PC-9 (cell line): ENCODE measurements at regions not wholly inside any gene's neighbourhood (a gene's known extent, or its start where the extent isn't known, plus 50 kb on each side); places are given as distances from the start of the nearest gene placed in this dataset.

Experiments used
- EZH2 ChIP-seq: fragments of 200-600 bp; sonication (generic); IDR thresholded peaks from 2 replicates; pipeline ENCODE4 v1.8.0; 2017; ENCODE audit warnings: antibody characterized with exemption, low read depth
- TF ChIP-seq, protein P1 (sequence below): fragments of 200-600 bp; sonication (generic); conservative IDR thresholded peaks from 2 replicates; pipeline ENCODE4 v1.6.1; 2017; ENCODE audit warnings: mixed run types, antibody characterized with exemption, mild to moderate bottlenecking, moderate library complexity

DNA sequence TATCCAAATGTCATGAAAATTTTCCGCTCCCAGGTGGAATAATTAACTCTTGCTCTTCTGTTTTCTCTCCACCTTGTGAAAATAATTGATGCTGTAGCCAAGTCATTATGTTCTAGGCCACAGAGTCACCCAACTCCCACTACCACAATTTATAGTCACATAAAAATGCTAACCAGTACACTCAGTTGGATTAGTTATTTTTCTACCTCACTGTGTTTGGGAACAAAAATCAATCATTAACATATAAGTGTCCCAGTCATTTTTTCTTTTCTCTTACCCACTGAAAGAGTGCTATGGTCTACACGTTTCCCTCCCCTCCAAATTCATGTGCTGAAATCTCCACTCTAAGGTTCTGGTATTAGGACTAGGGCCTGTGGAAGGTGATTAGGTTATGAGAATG, 255.6 kb upstream of the LMCD1 start:
- TF ChIP-seq, protein P1, sequence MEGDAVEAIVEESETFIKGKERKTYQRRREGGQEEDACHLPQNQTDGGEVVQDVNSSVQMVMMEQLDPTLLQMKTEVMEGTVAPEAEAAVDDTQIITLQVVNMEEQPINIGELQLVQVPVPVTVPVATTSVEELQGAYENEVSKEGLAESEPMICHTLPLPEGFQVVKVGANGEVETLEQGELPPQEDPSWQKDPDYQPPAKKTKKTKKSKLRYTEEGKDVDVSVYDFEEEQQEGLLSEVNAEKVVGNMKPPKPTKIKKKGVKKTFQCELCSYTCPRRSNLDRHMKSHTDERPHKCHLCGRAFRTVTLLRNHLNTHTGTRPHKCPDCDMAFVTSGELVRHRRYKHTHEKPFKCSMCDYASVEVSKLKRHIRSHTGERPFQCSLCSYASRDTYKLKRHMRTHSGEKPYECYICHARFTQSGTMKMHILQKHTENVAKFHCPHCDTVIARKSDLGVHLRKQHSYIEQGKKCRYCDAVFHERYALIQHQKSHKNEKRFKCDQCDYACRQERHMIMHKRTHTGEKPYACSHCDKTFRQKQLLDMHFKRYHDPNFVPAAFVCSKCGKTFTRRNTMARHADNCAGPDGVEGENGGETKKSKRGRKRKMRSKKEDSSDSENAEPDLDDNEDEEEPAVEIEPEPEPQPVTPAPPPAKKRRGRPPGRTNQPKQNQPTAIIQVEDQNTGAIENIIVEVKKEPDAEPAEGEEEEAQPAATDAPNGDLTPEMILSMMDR, result no peak
- no peak for TF ChIP-seq EZH2
